ENCODE measurements at regions not wholly inside any gene's neighbourhood (a gene's known extent, or its start where the extent isn't known, plus 50 kb on each side); places are given as distances from the start of the nearest gene placed in this dataset.
"Not testable (repeated sequence)": the region's sequence is repeated elsewhere in the genome, so short reads cannot be mapped to it uniquely, and the experiment has no call there.

DNA sequence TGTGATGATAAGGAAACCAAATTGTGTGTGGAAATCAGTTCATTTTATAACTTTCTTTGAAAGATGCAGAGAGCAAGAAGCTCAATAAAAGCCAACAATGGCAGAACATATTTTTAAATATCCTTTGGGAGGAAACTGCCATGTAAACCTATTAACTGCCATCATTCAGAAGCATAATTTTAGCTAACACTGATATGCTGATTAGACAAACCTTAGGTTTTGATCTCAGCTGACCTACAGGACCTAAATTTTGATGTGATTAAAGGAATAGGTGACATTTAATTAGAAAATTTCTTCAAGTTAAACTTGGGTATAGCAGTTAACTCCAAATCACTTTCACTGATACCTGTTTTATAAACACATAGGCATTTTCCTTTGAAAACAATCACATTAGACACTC is 187.1 kb downstream of the TFAP2B start:
- Histone ChIP-seq H3K27ac (ENCODE audit: low read length) (no peak overlapping the region), H2AFZ (ENCODE audit: low read length) (no peak overlapping the region), H3K79me2 (ENCODE audit: low read length) (no peaks in the 10 kb centered on the region), H4K20me1 (ENCODE audit: insufficient read depth, low read length) (no peaks in the 10 kb centered on the region), H3K4me2 (ENCODE audit: low read depth, low read length) (no peak overlapping the region), H3K9me2 (replicated peaks; ENCODE audit: insufficient read depth, low read length) (no peaks in the 10 kb centered on the region), H3K27me3 (replicated peaks; ENCODE audit: insufficient read depth, low read length) (no peaks in the 10 kb centered on the region), H3K9ac (ENCODE audit: low read length) (no peak overlapping the region), H3K4me3 (ENCODE audit: low read length) (no peak overlapping the region), H3F3A (ENCODE audit: insufficient read depth, low read length) (no peaks in the 10 kb centered on the region), H3K36me3 (replicated peaks; ENCODE audit: insufficient read depth, low read length) (no peaks in the 10 kb centered on the region), H3K9me3 (replicated peaks; ENCODE audit: insufficient read depth, low read length) (no peaks in the 10 kb centered on the region), H3K4me1 (ENCODE audit: low read length) (no peaks in the 10 kb centered on the region)
- TF ChIP-seq EZH2phosphoT487 (IDR thresholded peaks at IDR 0.05; ENCODE audit: low read length) (no peak), EZH2 (optimal IDR thresholded peaks at IDR 0.05; ENCODE audit: low read depth, low read length) (no peak)
- TF ChIP-seq, protein P1, sequence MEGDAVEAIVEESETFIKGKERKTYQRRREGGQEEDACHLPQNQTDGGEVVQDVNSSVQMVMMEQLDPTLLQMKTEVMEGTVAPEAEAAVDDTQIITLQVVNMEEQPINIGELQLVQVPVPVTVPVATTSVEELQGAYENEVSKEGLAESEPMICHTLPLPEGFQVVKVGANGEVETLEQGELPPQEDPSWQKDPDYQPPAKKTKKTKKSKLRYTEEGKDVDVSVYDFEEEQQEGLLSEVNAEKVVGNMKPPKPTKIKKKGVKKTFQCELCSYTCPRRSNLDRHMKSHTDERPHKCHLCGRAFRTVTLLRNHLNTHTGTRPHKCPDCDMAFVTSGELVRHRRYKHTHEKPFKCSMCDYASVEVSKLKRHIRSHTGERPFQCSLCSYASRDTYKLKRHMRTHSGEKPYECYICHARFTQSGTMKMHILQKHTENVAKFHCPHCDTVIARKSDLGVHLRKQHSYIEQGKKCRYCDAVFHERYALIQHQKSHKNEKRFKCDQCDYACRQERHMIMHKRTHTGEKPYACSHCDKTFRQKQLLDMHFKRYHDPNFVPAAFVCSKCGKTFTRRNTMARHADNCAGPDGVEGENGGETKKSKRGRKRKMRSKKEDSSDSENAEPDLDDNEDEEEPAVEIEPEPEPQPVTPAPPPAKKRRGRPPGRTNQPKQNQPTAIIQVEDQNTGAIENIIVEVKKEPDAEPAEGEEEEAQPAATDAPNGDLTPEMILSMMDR (IDR thresholded peaks at IDR 0.05; ENCODE audit: low read length) = no peak
- no peak for DNase-seq

DNA sequence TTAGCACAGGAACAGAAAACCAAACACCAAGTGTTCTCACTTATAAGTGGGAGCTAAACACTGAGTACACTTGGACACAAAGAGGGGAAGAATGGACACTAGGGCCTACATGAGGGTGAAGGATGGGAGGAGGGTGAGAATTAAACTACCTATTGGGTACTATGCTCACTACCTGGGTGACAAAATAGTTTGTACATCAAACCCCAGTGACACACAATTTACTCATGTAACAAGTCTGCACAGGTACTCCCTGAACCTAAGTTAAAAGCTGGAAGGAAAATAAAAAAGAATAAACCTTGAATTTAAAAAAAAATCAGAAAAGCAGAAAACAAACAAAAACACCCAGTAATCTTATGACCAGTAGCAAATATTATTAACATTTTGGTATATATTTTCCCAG is 188.6 kb downstream of the TFAP2B start:
- H4K20me1 ChIP-seq (ENCODE audit: insufficient read depth, low read length) = no peaks in the 10 kb centered on the region
- no peaks in the 10 kb centered on the region for H3K27me3 ChIP-seq (replicated peaks; ENCODE audit: insufficient read depth, low read length)
- H3K9ac ChIP-seq (ENCODE audit: low read length) = no peak overlapping the region
- no peaks in the 10 kb centered on the region for H3K9me3 ChIP-seq (replicated peaks; ENCODE audit: insufficient read depth, low read length)
- H2AFZ ChIP-seq (ENCODE audit: low read length) = no peak overlapping the region
- H3K4me2 ChIP-seq (ENCODE audit: low read depth, low read length) = no peak overlapping the region
- no peaks in the 10 kb centered on the region for H3K79me2 ChIP-seq (ENCODE audit: low read length)
- DNase-seq = no peak
- H3K36me3 ChIP-seq (replicated peaks; ENCODE audit: insufficient read depth, low read length) = no peaks in the 10 kb centered on the region
- H3K27ac ChIP-seq (ENCODE audit: low read length) = no peak overlapping the region
- H3K9me2 ChIP-seq (replicated peaks; ENCODE audit: insufficient read depth, low read length) = no peaks in the 10 kb centered on the region
- no peak overlapping the region for H3K4me3 ChIP-seq (ENCODE audit: low read length)
- no peaks in the 10 kb centered on the region for H3F3A ChIP-seq (ENCODE audit: insufficient read depth, low read length)
- no peaks in the 10 kb centered on the region for H3K4me1 ChIP-seq (ENCODE audit: low read length)
- TF ChIP-seq, protein P1 (IDR thresholded peaks at IDR 0.05; ENCODE audit: low read length) = no peak
- TF ChIP-seq EZH2phosphoT487 (IDR thresholded peaks at IDR 0.05; ENCODE audit: low read length) (no peak), EZH2 (optimal IDR thresholded peaks at IDR 0.05; ENCODE audit: low read depth, low read length) (no peak)

DNA sequence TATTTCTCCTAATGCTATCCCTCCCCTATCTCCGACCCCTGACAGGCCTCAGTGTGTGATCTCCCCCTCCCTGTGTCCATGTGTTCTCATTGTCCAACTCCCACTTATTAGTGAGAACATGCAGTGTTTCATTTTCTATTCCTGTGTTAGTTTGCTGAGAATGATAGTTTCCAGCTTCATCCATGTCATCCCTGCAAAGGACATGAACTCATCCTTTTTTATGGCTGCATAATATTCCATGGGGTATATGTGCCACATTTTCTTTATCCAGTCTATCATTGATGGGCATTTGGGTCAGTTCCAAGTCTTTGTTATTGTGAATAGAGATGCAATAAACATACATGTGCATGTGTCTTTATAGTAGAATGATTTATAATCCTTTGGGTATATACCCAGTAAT is 190.0 kb downstream of the TFAP2B start:
- H3K4me3 ChIP-seq (ENCODE audit: low read length); H3K79me2 ChIP-seq (ENCODE audit: low read length); H3K9me3 ChIP-seq (replicated peaks; ENCODE audit: insufficient read depth, low read length); H3K27me3 ChIP-seq (replicated peaks; ENCODE audit: insufficient read depth, low read length); H3K9me2 ChIP-seq (replicated peaks; ENCODE audit: insufficient read depth, low read length); H3K4me2 ChIP-seq (ENCODE audit: low read depth, low read length); DNase-seq; H3K27ac ChIP-seq (ENCODE audit: low read length); H3F3A ChIP-seq (ENCODE audit: insufficient read depth, low read length); H3K4me1 ChIP-seq (ENCODE audit: low read length); H3K36me3 ChIP-seq (replicated peaks; ENCODE audit: insufficient read depth, low read length); H2AFZ ChIP-seq (ENCODE audit: low read length); H4K20me1 ChIP-seq (ENCODE audit: insufficient read depth, low read length); H3K9ac ChIP-seq (ENCODE audit: low read length): not testable (repeated sequence)

DNA sequence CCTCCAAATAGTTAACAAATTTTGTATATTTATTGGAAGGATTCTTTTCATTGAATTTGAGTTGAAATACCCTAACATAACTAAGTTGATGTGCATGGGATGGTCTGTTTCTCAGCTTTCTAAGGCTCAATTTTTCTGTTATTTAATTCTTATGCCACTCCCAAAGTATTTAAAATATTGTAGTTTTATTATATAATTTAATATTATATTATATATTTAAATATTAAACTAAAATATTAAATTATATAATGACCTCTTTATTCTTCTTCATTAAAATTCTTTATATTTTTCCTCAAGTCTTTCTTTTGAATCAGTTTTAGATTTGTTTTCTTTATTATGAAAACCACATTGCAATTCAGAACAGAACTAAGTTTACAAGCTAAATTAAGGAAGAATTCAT is 194.7 kb downstream of the TFAP2B start:
- H3K9ac ChIP-seq (ENCODE audit: low read length) = no peak overlapping the region

More for the DNA sequence above, 194.7 kb downstream of the TFAP2B start:
- TF ChIP-seq EZH2 (optimal IDR thresholded peaks at IDR 0.05; ENCODE audit: low read depth, low read length) (no peak), EZH2phosphoT487 (IDR thresholded peaks at IDR 0.05; ENCODE audit: low read length) (no peak)
- TF ChIP-seq, protein P1 (IDR thresholded peaks at IDR 0.05; ENCODE audit: low read length) = no peak
- no peaks in the 10 kb centered on the region for H3K79me2 ChIP-seq (ENCODE audit: low read length)
- no peaks in the 10 kb centered on the region for H3K9me3 ChIP-seq (replicated peaks; ENCODE audit: insufficient read depth, low read length)
- H3K9me2 ChIP-seq (replicated peaks; ENCODE audit: insufficient read depth, low read length) = no peaks in the 10 kb centered on the region
- no peaks in the 10 kb centered on the region for H4K20me1 ChIP-seq (ENCODE audit: insufficient read depth, low read length)
- H2AFZ ChIP-seq (ENCODE audit: low read length) = no peak overlapping the region
- no peak for DNase-seq
- H3K4me1 ChIP-seq (ENCODE audit: low read length) = no peaks in the 10 kb centered on the region
- no peak overlapping the region for H3K27ac ChIP-seq (ENCODE audit: low read length)
- no peak overlapping the region for H3K4me2 ChIP-seq (ENCODE audit: low read depth, low read length)
- H3F3A ChIP-seq (ENCODE audit: insufficient read depth, low read length) = no peaks in the 10 kb centered on the region
- no peak overlapping the region for H3K4me3 ChIP-seq (ENCODE audit: low read length)
- H3K27me3 ChIP-seq (replicated peaks; ENCODE audit: insufficient read depth, low read length) = no peaks in the 10 kb centered on the region
- no peaks in the 10 kb centered on the region for H3K36me3 ChIP-seq (replicated peaks; ENCODE audit: insufficient read depth, low read length)
